ENCODE measurements at regions not wholly inside any gene's neighbourhood (a gene's known extent, or its start where the extent isn't known, plus 50 kb on each side); places are given as distances from the start of the nearest gene placed in this dataset.

DNA sequence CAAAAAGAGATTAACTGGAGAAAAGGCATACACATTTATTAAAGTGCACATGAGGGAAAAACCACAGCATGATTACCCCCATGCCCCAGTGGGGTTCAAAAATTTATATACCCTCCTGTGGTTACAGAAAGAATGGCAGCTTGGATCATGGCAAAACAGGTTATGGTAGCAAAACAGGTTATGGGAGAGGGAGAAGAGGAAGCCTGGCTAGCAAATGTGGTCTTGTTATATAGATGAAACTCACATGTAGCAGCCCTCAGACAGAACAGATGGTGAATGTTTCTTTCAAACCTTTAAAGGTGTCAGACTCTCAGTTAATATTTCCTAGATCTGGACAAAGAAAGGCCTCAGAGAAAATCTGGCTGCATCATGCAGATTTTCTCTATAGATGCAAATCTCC is 178.2 kb upstream of the ZC3H15 start:
- no peak overlapping the region for H3K4me3 ChIP-seq (ENCODE audit: low read length)

DNA sequence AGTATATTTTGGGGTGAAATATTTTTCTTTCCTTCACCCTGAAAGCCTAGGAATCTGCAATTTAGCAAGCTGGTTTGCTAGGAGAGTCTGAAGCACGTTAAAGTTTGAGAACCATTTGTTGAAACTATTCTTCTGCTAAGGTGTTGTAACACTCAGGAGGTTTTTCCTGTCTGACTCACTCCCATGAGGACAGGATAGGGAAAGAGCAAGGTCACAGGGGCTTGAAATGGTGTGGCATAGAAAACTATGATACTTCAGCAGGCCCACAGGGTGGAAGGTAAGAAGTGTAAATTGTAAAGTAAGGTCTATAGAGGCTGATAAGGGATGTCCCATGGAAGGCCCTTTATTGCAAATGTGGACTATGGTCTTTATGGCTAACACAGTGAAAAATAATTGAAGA is 177.7 kb upstream of the ZC3H15 start:
- H2AFZ ChIP-seq (ENCODE audit: low read depth, low read length) = no peak overlapping the region
- peaks cover 3% of the 10 kb centered on the region for H3K9me3 ChIP-seq (ENCODE audit: low read length)
- peaks cover 3% of the 10 kb centered on the region for H3K4me1 ChIP-seq (ENCODE audit: insufficient read depth, low read length)
- H3K4me3 ChIP-seq (ENCODE audit: low read length) = no peak overlapping the region
- no peaks in the 10 kb centered on the region for H3K36me3 ChIP-seq (ENCODE audit: insufficient read depth, low read length)
- no peaks in the 10 kb centered on the region for H3K27me3 ChIP-seq (ENCODE audit: insufficient read depth, low read length)

More for the DNA sequence above, 178.2 kb upstream of the ZC3H15 start:
- Histone ChIP-seq H3K36me3 (ENCODE audit: insufficient read depth, low read length) (no peaks in the 10 kb centered on the region), H2AFZ (ENCODE audit: low read depth, low read length) (no peak overlapping the region), H3K9me3 (ENCODE audit: low read length) (peaks cover under 1% of the 10 kb centered on the region), H3K27me3 (ENCODE audit: insufficient read depth, low read length) (no peaks in the 10 kb centered on the region), H3K4me1 (ENCODE audit: insufficient read depth, low read length) (peaks cover 3% of the 10 kb centered on the region)

DNA sequence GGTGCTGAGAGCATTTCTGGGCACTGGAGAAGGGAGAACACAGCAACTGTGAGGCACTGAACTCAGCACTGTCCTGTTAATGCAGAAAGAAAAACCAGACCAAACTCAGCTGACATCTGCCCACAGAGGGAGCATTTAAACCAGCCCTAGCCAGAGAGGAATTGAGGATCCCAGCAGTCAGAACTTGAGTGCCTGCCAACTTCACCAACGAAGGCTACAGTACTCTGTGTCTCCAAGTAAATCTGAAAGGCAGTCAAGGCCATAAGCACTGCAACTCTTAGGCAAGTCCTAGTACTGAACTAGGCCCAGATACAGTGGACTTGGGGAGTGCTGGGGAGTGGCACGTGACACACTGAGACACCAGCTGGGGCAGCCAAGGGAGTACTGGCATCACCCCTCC is 176.2 kb upstream of the ZC3H15 start:
- no peaks in the 10 kb centered on the region for H3K27me3 ChIP-seq (ENCODE audit: insufficient read depth, low read length)
- H3K4me3 ChIP-seq (ENCODE audit: low read length) = no peak overlapping the region
- H3K4me1 ChIP-seq (ENCODE audit: insufficient read depth, low read length) = peaks cover 3% of the 10 kb centered on the region
- no peaks in the 10 kb centered on the region for H3K36me3 ChIP-seq (ENCODE audit: insufficient read depth, low read length)
- no peak overlapping the region for H2AFZ ChIP-seq (ENCODE audit: low read depth, low read length)
- H3K9me3 ChIP-seq (ENCODE audit: low read length) = peaks cover 3% of the 10 kb centered on the region

DNA sequence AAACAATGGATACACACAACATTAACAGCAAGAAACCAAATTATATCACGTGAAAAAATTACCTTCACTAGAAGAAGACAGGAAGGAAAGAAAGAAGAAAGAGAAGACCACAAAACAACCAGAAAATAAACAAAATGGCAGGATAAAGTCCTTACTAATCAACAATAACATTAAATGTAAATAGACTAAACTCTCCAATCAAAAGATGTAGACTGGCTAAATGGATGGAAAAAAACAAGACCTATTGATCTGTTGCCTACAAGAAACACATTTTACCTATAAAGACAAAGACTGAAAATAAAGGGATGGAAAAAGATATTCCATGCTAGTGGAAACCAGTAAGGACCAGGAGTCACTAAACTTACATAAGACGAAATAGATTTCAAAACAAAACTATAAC is 167.0 kb upstream of the ZC3H15 start:
- H3K4me3 ChIP-seq (ENCODE audit: low read length) = no peak overlapping the region
- H3K27me3 ChIP-seq (ENCODE audit: insufficient read depth, low read length) = no peaks in the 10 kb centered on the region
- no peaks in the 10 kb centered on the region for H3K9me3 ChIP-seq (ENCODE audit: low read length)
- no peaks in the 10 kb centered on the region for H3K4me1 ChIP-seq (ENCODE audit: insufficient read depth, low read length)
- H3K36me3 ChIP-seq (ENCODE audit: insufficient read depth, low read length) = no peaks in the 10 kb centered on the region
- H2AFZ ChIP-seq (ENCODE audit: low read depth, low read length) = no peak overlapping the region

DNA sequence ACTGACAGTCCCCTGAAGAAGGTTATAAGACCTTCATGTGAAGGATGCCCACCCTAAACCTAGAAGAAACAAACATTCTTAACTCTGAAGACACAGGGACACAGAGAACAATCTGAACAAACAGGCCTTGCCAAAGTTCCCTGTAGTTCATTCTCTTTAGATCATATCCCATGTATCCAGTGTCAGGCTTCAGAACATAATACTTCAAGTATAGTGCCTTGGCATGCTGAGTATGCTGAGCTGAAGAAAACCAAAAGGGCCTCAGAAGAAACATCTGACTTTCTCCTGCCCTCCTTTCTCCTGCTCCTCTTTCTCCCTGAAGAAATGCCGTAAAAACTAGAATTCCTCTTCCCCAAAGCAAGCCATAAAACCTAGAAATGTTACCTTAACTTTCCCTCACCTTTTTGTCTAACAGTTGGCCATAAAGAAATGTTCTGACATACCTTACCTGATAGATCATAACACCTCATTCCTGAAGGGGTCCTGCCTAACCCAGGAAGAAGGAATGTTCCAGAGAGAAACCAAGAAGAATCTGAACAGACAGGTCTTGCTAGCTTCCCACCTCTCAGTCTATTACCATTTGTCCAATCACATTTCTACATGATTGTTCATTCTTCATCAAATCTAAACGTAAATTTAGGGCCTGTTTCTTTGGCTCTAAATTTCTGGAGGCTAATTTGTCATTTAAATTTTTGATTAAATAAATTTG is 160.1 kb upstream of the ZC3H15 start:
- Histone ChIP-seq H3K27me3 (ENCODE audit: insufficient read depth, low read length) (no peaks in the 10 kb centered on the region), H3K36me3 (ENCODE audit: insufficient read depth, low read length) (no peaks in the 10 kb centered on the region), H3K9me3 (ENCODE audit: low read length) (no peaks in the 10 kb centered on the region), H3K4me1 (ENCODE audit: insufficient read depth, low read length) (no peaks in the 10 kb centered on the region), H2AFZ (ENCODE audit: low read depth, low read length) (no peak overlapping the region), H3K4me3 (ENCODE audit: low read length) (no peak overlapping the region)

- Histone ChIP-seq H3K36me3 (ENCODE audit: insufficient read depth, low read length) (no peaks in the 10 kb centered on the region), H3K9me3 (ENCODE audit: low read length) (no peaks in the 10 kb centered on the region), H3K27me3 (ENCODE audit: insufficient read depth, low read length) (no peaks in the 10 kb centered on the region), H2AFZ (ENCODE audit: low read depth, low read length) (no peak overlapping the region), H3K4me3 (ENCODE audit: low read length) (no peak overlapping the region), H3K4me1 (ENCODE audit: insufficient read depth, low read length) (no peaks in the 10 kb centered on the region)
Observed at GRCh38 chr2:186327251-186327868, 158.7 kb upstream of the ZC3H15 start.

GRCh38 chr2:186328838-186329237 is 157.2 kb upstream of the ZC3H15 start:
- no peak overlapping the region for H3K4me3 ChIP-seq (ENCODE audit: low read length)
- no peaks in the 10 kb centered on the region for H3K36me3 ChIP-seq (ENCODE audit: insufficient read depth, low read length)
- H3K9me3 ChIP-seq (ENCODE audit: low read length) = no peaks in the 10 kb centered on the region
- H2AFZ ChIP-seq (ENCODE audit: low read depth, low read length) = no peak overlapping the region
- no peaks in the 10 kb centered on the region for H3K27me3 ChIP-seq (ENCODE audit: insufficient read depth, low read length)
- H3K4me1 ChIP-seq (ENCODE audit: insufficient read depth, low read length) = no peaks in the 10 kb centered on the region

- H3K4me1 ChIP-seq (ENCODE audit: insufficient read depth, low read length) = no peaks in the 10 kb centered on the region
Observed at GRCh38 chr2:186330050-186330449, 156.0 kb upstream of the ZC3H15 start.

GRCh38 chr2:186339716-186340115 is 146.3 kb upstream of the ZC3H15 start:
- H3K4me3 ChIP-seq (ENCODE audit: low read length) = no peak overlapping the region
- no peak overlapping the region for H2AFZ ChIP-seq (ENCODE audit: low read depth, low read length)
- H3K4me1 ChIP-seq (ENCODE audit: insufficient read depth, low read length) = no peaks in the 10 kb centered on the region
- H3K9me3 ChIP-seq (ENCODE audit: low read length) = no peaks in the 10 kb centered on the region
- H3K27me3 ChIP-seq (ENCODE audit: insufficient read depth, low read length) = no peaks in the 10 kb centered on the region
- H3K36me3 ChIP-seq (ENCODE audit: insufficient read depth, low read length) = no peaks in the 10 kb centered on the region

More at GRCh38 chr2:186330050-186330449, 156.0 kb upstream of the ZC3H15 start:
- Histone ChIP-seq H3K9me3 (ENCODE audit: low read length) (no peaks in the 10 kb centered on the region), H3K36me3 (ENCODE audit: insufficient read depth, low read length) (no peaks in the 10 kb centered on the region), H2AFZ (ENCODE audit: low read depth, low read length) (no peak overlapping the region), H3K27me3 (ENCODE audit: insufficient read depth, low read length) (no peaks in the 10 kb centered on the region), H3K4me3 (ENCODE audit: low read length) (no peak overlapping the region)

DNA sequence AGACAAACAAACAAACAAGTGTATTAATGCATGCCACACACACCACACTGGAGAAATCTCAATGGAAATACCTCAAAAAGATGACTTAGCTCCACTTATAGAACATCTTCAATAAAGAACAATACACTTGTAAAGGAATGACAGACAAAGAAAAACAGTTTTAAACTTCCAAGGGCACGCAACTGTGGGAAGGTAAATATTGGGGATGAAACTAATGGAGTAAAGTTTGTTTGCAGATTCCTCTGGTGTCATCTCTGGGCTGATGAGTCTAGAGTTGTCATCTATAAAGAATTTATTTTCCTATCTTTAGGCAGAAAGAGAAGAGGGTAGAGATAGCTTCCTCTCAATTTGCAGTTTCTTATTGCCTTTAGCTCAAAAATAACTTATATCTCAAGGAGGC is 144.0 kb upstream of the ZC3H15 start:
- no peaks in the 10 kb centered on the region for H3K27me3 ChIP-seq (ENCODE audit: insufficient read depth, low read length)
- H3K36me3 ChIP-seq (ENCODE audit: insufficient read depth, low read length) = no peaks in the 10 kb centered on the region
- H3K9me3 ChIP-seq (ENCODE audit: low read length) = no peaks in the 10 kb centered on the region
- H3K4me3 ChIP-seq (ENCODE audit: low read length) = no peak overlapping the region
- no peak overlapping the region for H2AFZ ChIP-seq (ENCODE audit: low read depth, low read length)
- no peaks in the 10 kb centered on the region for H3K4me1 ChIP-seq (ENCODE audit: insufficient read depth, low read length)

GRCh38 chr2:186345745-186346144 is 140.3 kb upstream of the ZC3H15 start:
- H3K36me3 ChIP-seq (ENCODE audit: insufficient read depth, low read length) = no peaks in the 10 kb centered on the region
- H3K27me3 ChIP-seq (ENCODE audit: insufficient read depth, low read length) = no peaks in the 10 kb centered on the region

GRCh38 chr2:186346216-186346615 is 139.8 kb upstream of the ZC3H15 start:
- Histone ChIP-seq H3K9me3 (ENCODE audit: low read length) (no peaks in the 10 kb centered on the region), H3K4me3 (ENCODE audit: low read length) (no peak overlapping the region), H3K27me3 (ENCODE audit: insufficient read depth, low read length) (no peaks in the 10 kb centered on the region), H2AFZ (ENCODE audit: low read depth, low read length) (no peak overlapping the region), H3K4me1 (ENCODE audit: insufficient read depth, low read length) (peaks cover 2% of the 10 kb centered on the region), H3K36me3 (ENCODE audit: insufficient read depth, low read length) (no peaks in the 10 kb centered on the region)

More at GRCh38 chr2:186345745-186346144, 140.3 kb upstream of the ZC3H15 start:
- no peaks in the 10 kb centered on the region for H3K9me3 ChIP-seq (ENCODE audit: low read length)
- peaks cover 2% of the 10 kb centered on the region for H3K4me1 ChIP-seq (ENCODE audit: insufficient read depth, low read length)
- no peak overlapping the region for H3K4me3 ChIP-seq (ENCODE audit: low read length)
- no peak overlapping the region for H2AFZ ChIP-seq (ENCODE audit: low read depth, low read length)

GRCh38 chr2:186347472-186347871 is 138.6 kb upstream of the ZC3H15 start:
- Histone ChIP-seq H2AFZ (ENCODE audit: low read depth, low read length) (no peak overlapping the region), H3K4me3 (ENCODE audit: low read length) (no peak overlapping the region), H3K27me3 (ENCODE audit: insufficient read depth, low read length) (no peaks in the 10 kb centered on the region), H3K36me3 (ENCODE audit: insufficient read depth, low read length) (no peaks in the 10 kb centered on the region), H3K9me3 (ENCODE audit: low read length) (no peaks in the 10 kb centered on the region), H3K4me1 (ENCODE audit: insufficient read depth, low read length) (peaks cover 2% of the 10 kb centered on the region)

- Histone ChIP-seq H3K36me3 (ENCODE audit: insufficient read depth, low read length) (no peaks in the 10 kb centered on the region), H3K4me1 (ENCODE audit: insufficient read depth, low read length) (peaks cover 2% of the 10 kb centered on the region), H3K9me3 (ENCODE audit: low read length) (peaks cover 2% of the 10 kb centered on the region), H3K4me3 (ENCODE audit: low read length) (no peak overlapping the region), H3K27me3 (ENCODE audit: insufficient read depth, low read length) (no peaks in the 10 kb centered on the region), H2AFZ (ENCODE audit: low read depth, low read length) (no peak overlapping the region)
Observed at GRCh38 chr2:186348200-186348599, 137.9 kb upstream of the ZC3H15 start.

All from neuron (in vitro differentiated cells).